Endodermal cell (in vitro differentiated cells): ENCODE measurements at regions not wholly inside any gene's neighbourhood (a gene's known extent, or its start where the extent isn't known, plus 50 kb on each side); places are given as distances from the start of the nearest gene placed in this dataset.

Experiments used
- DNase-seq: peaks from one replicate; pipeline ENCODE4 v3.0.0-alpha.2; 2017
- H3K27ac ChIP-seq: 2 replicates; pipeline ENCODE4 v1.5.1; 2013; ENCODE audit warnings: mild to moderate bottlenecking, low read depth, low read length, moderate library complexity
- H3K27me3 ChIP-seq: 2 replicates; pipeline ENCODE4 v1.6.1; 2013; ENCODE audit warnings: mild to moderate bottlenecking, low read length, moderate library complexity; ENCODE audit not compliant: insufficient read depth, control insufficient read depth, poor library complexity, severe bottlenecking
- H3K36me3 ChIP-seq: 2 replicates; pipeline ENCODE4 v1.7.0; 2013; ENCODE audit warnings: mild to moderate bottlenecking, low read length, moderate library complexity; ENCODE audit not compliant: control insufficient read depth, insufficient read depth
- H3K4me1 ChIP-seq: one replicate; pipeline ENCODE4 v1.7.0; 2013; ENCODE audit warnings: low read length; ENCODE audit not compliant: control insufficient read depth, insufficient read depth
- H3K4me3 ChIP-seq: 2 replicates; pipeline ENCODE4 v1.5.1; 2013; ENCODE audit warnings: mild to moderate bottlenecking, low read length, moderate library complexity
- H3K9ac ChIP-seq: 2 replicates; pipeline ENCODE4 v1.6.1; 2013; ENCODE audit warnings: mild to moderate bottlenecking, low read length, moderate library complexity; ENCODE audit not compliant: poor library complexity, severe bottlenecking; ENCODE audit errors: extremely low read depth
- H3K9me3 ChIP-seq: 2 replicates; pipeline ENCODE4 v1.6.1; 2013; ENCODE audit warnings: mild to moderate bottlenecking, low read length, moderate library complexity; ENCODE audit not compliant: control insufficient read depth
- H3K27ac Mint-ChIP-seq: 2 replicates; pipeline ENCODE4 v1.8.0; 2020; ENCODE audit warnings: mixed read lengths
- H3K27me3 Mint-ChIP-seq: 2 replicates; pipeline ENCODE4 v1.8.0; 2021; ENCODE audit warnings: mild to moderate bottlenecking, mixed read lengths; ENCODE audit not compliant: insufficient read depth
- H3K36me3 Mint-ChIP-seq: 2 replicates; pipeline ENCODE4 v1.8.0; 2020; ENCODE audit warnings: low read depth, mixed read lengths
- H3K4me1 Mint-ChIP-seq: 2 replicates; pipeline ENCODE4 v1.8.0; 2020; ENCODE audit warnings: mixed read lengths
- H3K4me3 Mint-ChIP-seq: 2 replicates; pipeline ENCODE4 v1.8.0; 2020; ENCODE audit warnings: mild to moderate bottlenecking, moderate library complexity, mixed read lengths
- H3K9me3 Mint-ChIP-seq: 2 replicates; pipeline ENCODE4 v1.8.0; 2020; ENCODE audit warnings: mild to moderate bottlenecking, mixed read lengths
- WGBS, 2 experiments: methylation state at CpG; one replicate each; pipeline versions ENCODE4 v1.1.5 to v1.1.7; 2013; ENCODE audit warnings: missing lambda C conversion rate in 2 of 2, mixed read lengths in 1 of 2; ENCODE audit not compliant: insufficient coverage in 1 of 2, insufficient read length in 1 of 2; 5-methylcytosine and 5-hydroxymethylcytosine counted together
- TF ChIP-seq, protein P1 (sequence below): fragments of 200-600 bp; sonication (generic); conservative IDR thresholded peaks from 2 replicates; pipeline ENCODE4 v1.5.0; 2021; ENCODE audit warnings: antibody characterized with exemption, mild to moderate bottlenecking

DNA sequence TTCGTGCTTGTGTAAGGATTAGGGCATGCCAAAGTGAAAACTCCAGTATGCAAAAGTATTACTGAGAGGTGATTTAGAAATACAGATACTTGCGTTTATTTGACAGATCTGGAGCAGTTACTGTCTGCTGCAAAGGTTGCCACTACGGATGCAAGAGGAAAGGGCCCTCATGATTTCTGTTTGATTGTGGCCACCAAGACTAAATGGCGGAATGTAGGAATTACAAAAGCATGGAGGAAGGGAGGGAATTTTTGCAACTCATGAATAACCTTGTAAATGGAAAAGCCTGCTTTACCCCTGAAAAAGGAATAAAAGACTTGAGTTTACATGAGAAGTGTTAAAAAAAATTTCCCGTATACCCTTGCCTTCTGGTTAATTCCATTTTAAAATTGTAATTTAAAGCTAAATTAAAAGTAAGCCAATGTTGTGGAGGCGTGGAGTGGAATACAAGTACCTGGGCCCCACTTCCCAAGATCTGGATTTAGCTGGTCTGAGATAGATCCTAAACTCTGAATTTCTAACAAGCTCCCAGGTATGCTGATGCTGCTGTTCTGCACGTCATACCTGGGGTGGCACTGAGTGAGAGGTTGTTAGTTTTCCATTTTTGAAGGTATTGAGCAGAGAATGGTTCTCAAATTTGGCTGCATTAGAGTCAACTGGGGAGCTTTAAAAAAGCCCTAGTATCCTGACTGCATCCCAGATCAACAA lies 56.6 kb upstream of the NKX2-2 start:
- 69 to 77% methylated on average over 4 to 7 of the region's 7 CpGs for WGBS, 2 experiments
- TF ChIP-seq, protein P1, sequence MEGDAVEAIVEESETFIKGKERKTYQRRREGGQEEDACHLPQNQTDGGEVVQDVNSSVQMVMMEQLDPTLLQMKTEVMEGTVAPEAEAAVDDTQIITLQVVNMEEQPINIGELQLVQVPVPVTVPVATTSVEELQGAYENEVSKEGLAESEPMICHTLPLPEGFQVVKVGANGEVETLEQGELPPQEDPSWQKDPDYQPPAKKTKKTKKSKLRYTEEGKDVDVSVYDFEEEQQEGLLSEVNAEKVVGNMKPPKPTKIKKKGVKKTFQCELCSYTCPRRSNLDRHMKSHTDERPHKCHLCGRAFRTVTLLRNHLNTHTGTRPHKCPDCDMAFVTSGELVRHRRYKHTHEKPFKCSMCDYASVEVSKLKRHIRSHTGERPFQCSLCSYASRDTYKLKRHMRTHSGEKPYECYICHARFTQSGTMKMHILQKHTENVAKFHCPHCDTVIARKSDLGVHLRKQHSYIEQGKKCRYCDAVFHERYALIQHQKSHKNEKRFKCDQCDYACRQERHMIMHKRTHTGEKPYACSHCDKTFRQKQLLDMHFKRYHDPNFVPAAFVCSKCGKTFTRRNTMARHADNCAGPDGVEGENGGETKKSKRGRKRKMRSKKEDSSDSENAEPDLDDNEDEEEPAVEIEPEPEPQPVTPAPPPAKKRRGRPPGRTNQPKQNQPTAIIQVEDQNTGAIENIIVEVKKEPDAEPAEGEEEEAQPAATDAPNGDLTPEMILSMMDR, result no peak
- no peaks in the 10 kb centered on the region for H3K36me3 ChIP-seq
- no peak overlapping the region for H3K27ac ChIP-seq
- no peaks in the 10 kb centered on the region for H3K9me3 ChIP-seq
- H3K4me3 ChIP-seq, result no peak overlapping the region
- peaks cover 31% of the 10 kb centered on the region for H3K27me3 ChIP-seq
- H3K9ac ChIP-seq, result no peak overlapping the region
- peaks cover 3% of the 10 kb centered on the region for H3K4me1 ChIP-seq
- H3K4me1 Mint-ChIP-seq, result no peaks in the 10 kb centered on the region
- H3K9me3 Mint-ChIP-seq, result no peaks in the 10 kb centered on the region
- DNase-seq, result no peak
- no peak overlapping the region for H3K27ac Mint-ChIP-seq
- no peak overlapping the region for H3K4me3 Mint-ChIP-seq
- H3K36me3 Mint-ChIP-seq, result no peaks in the 10 kb centered on the region
- H3K27me3 Mint-ChIP-seq, result peaks cover 27% of the 10 kb centered on the region

DNA sequence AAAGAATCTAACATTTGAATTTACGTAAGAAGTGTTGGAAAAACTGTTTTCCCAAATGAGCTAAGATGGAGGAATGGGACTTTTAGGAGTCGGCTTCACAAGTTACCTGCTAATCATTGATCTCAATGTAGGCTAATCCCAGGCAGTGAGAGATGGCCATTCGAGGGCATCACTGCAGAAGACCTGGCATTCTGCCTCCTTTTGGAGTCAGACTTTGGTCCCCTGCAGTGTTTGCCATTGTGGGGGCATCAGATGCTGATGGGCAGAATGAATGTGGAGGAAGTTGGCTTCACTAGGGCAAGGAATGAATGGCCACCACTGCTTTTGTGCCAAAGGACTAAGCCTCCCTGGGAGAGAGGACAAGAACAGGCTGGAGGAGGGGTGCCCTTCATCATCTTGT lies 55.7 kb upstream of the NKX2-2 start:
- WGBS, 2 experiments, result 90 to 94% methylated on average over 3 of the region's 3 CpGs
- Histone ChIP-seq H3K9ac (no peak overlapping the region), H3K27ac (no peak overlapping the region), H3K4me1 (peaks cover 3% of the 10 kb centered on the region), H3K36me3 (no peaks in the 10 kb centered on the region), H3K4me3 (no peak overlapping the region), H3K27me3 (peaks cover 22% of the 10 kb centered on the region), H3K9me3 (no peaks in the 10 kb centered on the region)
- no peak overlapping the region for H3K27ac Mint-ChIP-seq
- TF ChIP-seq, protein P1, result no peak
- no peak overlapping the region for H3K4me3 Mint-ChIP-seq
- no peak for DNase-seq
- peaks cover 19% of the 10 kb centered on the region for H3K27me3 Mint-ChIP-seq
- no peaks in the 10 kb centered on the region for H3K36me3 Mint-ChIP-seq
- H3K9me3 Mint-ChIP-seq, result no peaks in the 10 kb centered on the region
- H3K4me1 Mint-ChIP-seq, result no peaks in the 10 kb centered on the region

DNA sequence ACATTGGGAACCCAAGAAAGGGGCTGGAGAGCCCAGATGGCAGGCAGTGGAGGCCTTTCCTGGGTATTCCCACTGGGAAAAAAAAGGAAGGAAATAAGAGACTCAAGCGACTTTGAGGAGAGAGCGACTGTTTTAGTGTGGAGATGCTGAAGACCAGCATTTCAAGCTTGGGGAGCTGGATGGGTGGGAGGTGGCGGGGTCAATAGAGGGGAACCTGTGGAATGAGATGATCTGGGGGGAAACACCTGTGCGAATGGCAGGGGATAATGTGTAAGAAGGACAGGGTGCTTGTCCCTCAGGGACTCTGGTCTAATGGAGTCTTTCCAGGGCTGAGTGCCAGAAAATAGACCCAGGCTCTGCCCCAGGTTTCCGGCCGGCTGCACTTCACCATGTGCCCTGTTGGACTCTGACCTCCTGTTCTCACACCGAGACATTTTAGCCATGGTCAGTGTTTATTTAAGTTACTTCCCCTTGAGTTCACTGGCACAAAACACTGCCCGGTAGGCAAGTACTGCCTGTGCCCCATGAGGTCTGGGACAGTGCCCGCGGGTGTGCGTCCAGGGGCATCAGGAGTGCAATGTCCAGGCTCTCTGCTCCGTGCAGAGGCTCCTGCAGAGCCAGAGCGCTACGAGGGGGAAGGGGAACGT lies 50.4 kb upstream of the NKX2-2 start:
- WGBS, 2 experiments, result 79 to 92% methylated on average over 12 to 15 of the region's 15 CpGs
- Histone ChIP-seq H3K36me3 (no peaks in the 10 kb centered on the region), H3K4me1 (no peaks in the 10 kb centered on the region), H3K27me3 (no peaks in the 10 kb centered on the region), H3K9me3 (no peaks in the 10 kb centered on the region), H3K9ac (no peak overlapping the region), H3K4me3 (no peak overlapping the region), H3K27ac (no peak overlapping the region)
- DNase-seq, result peak; percentile 23
- H3K36me3 Mint-ChIP-seq, result no peaks in the 10 kb centered on the region
- no peaks in the 10 kb centered on the region for H3K9me3 Mint-ChIP-seq
- no peak overlapping the region for H3K27ac Mint-ChIP-seq
- peaks cover 6% of the 10 kb centered on the region for H3K27me3 Mint-ChIP-seq
- TF ChIP-seq, protein P1, result peak; percentile 16
- no peak overlapping the region for H3K4me3 Mint-ChIP-seq
- no peaks in the 10 kb centered on the region for H3K4me1 Mint-ChIP-seq
